HG03354 (cell line): ENCODE measurements at regions not wholly inside any gene's neighbourhood (a gene's known extent, or its start where the extent isn't known, plus 50 kb on each side); places are given as distances from the start of the nearest gene placed in this dataset.

Experiments used
- ATAC-seq: cut with Tn5 transposase; IDR thresholded peaks from one replicate; pipeline ENCODE4 v1.9.1; 2021; ENCODE audit warnings: mild to moderate bottlenecking; ENCODE audit not compliant: unreplicated experiment, poor library complexity, severe bottlenecking

DNA sequence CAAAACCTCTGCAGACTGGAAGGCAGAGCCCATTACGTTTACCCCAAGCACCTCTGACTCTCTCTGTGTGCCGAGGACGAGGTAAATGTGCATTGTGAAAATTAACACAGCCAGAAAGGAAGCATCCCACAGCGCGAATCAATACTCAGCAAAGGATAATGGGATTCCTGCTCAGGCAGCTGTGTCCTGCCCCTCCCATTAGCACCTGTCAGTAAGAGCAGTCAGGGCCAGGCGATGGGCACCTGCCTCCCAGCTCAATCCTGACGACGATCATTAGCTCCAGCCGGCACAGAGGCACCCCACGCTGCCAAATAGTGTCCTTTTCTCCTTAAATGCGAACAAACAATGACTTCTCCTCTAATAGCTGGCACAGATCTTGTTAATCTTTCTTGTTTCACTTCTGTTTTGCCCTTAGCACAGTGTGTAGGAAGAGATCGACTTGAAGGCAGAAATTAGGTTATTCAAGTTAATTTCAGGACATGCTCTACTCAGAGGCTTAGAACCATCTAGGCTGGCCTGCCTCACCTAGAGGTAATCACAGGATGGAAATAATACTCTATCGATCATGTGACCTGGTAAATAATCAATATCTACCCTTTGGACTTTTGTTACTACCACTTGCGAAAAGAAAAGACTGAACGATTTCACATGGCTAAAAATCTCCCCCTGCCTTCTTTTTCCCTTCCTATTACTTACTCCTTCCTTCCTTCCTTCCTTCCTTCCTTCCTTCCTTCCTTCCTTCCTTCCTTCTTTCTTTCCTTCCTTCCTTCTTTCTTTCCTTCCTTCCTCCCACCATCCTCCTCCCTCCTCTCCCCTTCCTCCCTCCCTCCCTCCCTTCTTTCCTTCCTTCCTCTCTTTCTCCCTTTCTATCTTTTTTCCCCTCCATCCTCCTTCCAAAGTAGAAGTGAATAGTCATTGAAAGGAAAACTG lies 487.9 kb upstream of the ID2 start:
- ATAC-seq = no peak

DNA sequence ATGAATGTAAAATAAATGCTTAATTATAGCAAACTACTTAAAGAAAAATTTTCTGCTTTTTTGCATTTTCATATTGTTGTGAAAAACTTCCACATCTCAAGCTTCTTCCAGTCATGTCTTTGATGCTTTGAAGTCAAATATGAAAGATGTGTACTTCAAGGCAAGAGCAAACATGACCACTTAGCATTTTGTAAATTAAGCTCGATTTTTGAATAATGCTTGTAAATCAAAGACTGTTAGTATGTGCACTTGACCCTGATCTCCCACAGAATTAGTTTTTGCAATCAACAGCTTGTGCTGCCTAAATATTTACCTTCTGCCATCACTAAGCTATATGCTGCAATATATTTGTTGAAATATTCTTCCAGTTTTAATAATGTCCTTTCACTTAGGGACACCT lies 486.1 kb upstream of the ID2 start:
- ATAC-seq = no peak

DNA sequence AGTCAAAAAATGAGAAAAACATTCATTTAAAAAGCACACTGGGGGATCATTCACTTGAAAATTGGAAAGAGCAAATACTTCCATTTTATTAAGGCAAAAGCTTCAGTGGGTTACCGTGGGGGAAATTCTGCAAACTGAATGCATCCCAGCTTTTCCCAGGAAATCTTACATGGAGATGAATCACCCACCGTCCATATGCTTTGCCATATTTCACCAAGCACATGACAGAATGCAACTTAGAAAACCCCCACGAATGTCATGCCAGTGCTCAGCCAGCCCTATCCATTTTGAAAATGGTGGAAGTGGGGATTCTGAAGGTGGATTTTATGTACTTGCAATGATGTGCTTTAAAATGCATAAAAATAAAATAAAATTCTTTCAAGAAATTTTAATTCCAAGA lies 485.5 kb upstream of the ID2 start:
- no peak for ATAC-seq

DNA sequence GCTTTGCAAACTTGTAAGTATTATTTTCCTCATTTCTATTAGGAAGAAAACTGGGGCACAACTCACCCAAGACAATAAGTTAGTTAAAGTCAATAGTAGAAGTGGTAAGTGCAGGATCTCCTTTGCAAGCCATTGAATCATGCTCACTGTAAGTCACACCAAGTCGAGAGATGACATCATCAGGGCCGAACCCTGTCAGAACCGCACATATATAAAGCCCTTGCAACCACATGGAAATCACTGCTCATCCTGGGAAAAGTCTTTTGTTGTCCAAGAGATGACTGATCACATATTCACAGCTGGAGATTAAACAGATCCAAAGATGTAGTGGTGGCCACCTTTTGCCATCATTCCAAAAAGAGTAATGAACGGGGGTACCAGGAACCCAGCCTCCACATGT lies 484.8 kb upstream of the ID2 start:
- no peak for ATAC-seq

DNA sequence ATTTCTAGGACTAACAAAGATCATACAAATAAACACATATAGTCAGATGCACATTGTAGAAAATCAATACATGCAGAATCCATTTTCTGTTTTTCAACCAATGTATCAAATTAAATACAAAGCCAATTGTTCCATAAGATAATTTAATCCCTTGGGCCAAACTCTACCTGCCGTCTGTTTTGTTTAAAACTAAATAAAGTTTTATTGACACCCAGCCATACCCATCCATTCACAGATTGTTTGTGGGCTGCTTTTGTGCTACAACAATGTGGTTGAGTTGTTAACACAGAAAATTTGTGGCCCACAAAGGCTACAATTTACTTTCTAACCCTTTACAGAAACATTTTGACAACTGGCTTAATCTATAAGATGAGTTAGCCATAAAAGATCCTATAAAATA lies 484.0 kb upstream of the ID2 start:
- no peak for ATAC-seq

DNA sequence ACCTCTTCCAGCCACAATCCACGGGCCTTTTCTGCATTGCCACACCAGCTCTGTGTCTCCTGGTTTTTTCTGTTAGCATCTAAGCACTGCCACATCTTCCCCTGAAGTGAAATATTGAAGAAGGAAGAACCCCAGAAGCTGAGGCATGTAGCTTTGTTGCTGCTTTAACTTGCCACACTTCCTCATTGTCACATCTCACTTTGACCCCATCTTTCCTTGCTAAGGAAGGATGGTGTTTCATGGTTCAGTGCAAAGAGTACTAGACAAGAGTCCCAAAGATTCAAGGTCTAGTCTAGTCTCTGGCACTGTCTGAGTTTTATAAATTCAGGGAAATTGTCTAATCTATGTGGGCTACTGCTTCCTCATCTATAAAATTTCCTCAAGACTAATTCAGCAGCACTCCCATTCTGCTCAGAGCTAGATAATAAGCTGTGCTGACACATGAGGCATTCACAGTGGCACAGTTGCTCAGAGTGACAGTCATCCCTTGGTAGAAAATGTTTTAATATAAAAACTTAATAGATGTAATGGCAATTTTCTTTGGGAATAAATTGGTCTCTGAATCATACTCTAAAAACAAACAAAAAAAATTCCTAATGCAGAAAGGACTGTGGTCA lies 483.0 kb upstream of the ID2 start:
- ATAC-seq = no peak

DNA sequence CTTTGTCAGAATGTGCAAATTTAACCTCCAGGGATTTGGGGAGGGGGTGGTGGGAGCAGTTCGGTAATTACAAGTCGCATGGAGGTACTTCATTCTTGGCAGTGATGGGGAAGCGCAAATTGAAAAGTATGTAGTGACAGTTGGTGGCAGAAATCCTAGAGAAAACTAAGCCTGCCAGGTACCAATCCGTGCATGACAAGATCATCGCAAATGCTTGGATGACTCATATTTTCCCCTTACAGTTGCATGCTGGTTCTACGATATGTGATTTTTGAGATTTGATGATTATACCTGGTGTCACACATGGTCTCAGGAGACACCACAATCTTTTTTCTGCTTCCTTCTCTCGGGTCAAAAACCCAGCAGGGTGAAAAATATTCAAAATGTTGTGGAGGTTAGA lies 479.7 kb upstream of the ID2 start:
- peak; percentile 85 for ATAC-seq

DNA sequence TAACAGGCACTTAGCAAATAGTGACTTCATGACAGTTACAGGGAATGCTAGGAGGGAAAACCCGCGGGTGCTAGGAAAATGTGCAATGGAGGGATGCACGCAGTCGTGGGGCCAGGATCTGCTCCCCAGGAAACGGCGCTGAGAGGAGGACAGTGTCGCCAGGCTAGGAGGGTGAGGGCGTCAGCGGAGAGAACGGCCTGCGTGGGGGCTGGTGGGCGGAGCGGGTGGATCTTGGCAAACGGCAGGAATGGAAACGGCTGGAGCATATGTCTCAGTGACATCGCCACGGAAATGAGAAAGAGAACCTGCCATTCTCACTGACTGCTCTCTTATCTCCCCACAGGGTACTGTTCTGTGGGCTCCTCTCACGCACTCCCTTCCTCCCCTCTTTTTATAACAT lies 478.5 kb upstream of the ID2 start:
- ATAC-seq = no peak

DNA sequence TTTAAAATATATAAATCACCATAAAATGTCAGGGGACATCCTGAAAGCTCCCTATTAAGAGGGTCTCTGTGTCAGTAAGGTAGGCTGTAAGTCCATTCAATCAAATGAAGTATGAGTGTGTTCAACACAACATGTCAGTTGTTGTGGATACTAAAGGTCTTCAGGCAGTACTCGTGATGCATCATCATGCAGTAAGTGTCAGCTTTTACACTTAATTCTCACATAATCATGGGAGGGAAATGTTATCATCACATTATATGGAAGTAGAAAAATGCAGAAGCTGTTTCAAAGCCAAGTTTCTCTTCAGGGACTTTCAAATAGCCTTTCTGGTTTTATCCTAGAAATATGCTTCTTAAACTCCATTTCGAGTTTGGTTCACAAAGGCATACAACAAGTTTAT lies 477.1 kb upstream of the ID2 start:
- ATAC-seq = no peak

DNA sequence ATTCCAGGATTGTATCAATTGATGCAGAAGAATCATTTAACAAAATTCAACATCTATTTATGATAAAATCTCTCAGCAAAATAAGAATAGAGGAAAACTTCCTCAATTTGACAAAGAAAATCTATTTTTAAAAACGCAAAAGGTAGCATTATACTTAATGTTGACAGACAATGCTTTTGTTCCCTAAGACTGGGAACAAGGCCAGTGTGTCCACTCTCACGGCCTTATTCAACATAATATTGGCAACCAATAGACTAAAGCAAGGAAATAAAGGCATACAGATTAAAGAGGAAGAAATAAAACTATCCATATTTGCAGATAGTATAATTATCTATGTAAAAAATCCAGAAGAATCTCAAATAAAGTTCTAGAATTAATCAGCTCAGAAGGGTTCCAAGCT lies 472.4 kb upstream of the ID2 start:
- ATAC-seq = no peak

DNA sequence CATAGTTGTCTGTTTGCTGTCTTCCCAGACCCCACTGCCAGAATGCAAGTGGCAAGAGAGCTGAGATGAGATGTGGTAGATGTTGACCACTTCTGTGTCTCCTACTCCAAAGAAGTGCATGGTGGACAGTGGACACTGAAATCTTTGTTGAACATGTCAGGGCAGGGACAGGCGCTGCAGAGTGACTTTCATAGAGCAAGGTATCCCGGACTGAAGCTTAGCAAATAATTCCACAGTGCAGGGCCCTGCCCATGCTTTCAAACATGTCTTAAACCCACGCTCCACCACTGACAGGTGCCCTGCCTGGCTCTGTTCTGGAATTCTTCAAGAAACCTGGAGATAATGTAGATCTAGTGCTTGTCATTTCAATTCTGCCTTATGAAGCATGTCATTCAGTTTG lies 470.5 kb upstream of the ID2 start:
- no peak for ATAC-seq

DNA sequence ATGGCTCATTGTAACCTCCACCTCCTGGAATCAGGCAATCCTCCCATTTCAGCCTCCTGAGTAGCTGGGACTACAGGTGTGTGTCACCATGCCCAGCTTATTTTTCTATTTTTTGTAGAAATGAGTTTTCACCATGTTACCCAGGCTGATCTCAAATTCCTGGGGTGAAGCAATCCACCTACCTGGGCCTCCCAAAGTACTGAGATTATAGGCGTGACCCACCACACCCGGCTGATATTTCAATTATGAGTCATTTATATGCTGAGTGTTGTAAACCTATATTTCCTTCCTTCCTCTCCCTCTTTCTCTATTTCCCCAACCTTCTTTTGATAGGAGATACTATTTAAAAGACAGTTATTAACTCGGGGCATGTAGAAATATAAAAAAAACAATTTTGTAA lies 469.6 kb upstream of the ID2 start:
- no peak for ATAC-seq

DNA sequence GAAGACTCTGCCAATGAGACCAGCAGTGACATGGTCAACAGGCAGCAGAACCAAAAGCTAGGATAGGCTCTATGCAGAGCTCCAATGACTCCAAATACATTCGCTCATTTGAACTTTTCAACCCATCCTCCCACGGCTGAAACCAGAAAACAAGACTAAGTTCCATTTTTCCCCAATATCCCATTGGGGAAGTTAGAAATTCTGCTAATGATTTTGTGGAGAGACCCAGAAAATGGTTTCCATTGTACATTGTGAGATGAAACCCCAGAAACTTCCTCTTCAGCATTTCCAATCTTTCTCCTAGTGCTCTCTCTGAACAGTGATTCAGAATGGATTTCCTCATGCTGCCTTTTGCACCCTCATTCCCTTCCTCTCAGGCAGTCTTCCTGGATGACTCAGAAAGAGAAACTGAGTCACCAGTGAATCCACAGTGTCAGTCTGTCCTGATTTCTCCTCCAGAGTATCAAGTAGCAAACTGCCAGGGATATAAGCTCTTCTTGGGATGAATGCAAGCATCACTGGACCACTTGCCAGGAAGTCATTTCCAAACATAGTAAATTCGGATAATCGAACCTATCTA lies 467.7 kb upstream of the ID2 start:
- ATAC-seq = no peak

DNA sequence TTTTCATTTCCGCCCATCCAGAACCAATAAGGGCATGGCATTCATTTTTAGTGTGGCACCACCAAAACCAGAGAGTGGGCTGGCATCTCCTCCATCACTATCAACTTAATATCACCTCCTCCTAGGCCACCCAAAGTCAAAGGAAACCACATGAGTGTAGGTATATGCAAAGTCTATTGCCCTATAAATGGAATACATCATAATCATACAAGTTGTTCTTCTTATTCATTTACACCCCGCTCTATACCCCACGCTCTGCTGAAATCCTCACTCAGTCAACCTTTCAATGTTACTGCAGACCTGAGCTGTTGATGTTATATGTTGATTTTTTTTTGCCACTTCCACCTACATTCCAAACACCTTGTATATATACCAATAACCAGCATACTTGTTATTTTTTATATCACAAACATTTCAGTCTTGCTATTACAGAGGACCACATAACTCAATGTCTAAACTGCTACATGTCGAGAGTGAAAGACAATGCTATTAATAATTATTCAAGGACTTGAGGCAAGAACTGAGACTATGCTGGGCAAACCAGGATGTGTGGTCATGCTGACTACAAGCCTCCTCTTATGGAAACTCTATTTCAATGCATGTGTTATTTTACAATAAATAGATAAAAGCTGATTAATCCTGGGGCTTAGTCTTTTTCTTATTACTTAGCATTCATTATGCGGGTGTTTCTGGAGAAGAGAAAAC lies 466.5 kb upstream of the ID2 start:
- peak; percentile 96 for ATAC-seq

DNA sequence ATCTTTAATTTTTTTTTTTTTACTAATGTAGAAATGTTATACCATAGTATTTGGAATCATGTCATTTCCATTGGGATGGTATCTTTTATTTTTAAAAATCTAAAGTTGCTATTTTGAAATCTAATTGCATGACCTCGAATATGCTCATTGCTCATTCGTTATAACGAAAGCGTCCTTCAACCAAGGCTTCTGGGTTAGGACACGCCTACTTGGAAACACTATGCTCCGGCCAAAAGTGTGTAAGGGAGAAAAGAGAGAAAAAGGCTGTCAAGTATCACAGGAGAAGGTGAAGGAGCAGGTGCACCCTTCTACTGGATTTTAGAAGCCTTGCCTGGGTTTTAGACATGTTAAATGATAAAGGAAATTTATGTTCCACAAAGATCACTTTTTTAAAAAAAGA lies 465.9 kb upstream of the ID2 start:
- no peak for ATAC-seq

DNA sequence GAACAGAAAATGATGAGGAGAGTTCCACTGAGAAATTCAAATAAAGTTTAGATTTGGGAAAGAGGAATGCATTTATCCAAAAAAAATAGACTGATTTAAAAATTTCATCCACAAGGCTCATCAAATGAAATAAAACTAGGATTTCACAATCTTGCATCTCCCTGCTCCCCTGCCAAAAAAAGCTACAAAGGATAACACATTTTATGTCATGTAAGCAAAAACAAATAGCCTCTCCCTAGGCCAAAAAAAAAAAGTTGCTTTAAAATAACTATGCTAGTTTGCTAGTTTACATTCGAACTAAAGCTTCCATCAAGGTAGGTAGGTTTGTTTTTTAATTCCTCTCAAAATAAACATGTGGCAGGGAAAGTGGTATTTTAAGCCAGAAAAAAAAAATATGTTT lies 465.5 kb upstream of the ID2 start:
- no peak for ATAC-seq

DNA sequence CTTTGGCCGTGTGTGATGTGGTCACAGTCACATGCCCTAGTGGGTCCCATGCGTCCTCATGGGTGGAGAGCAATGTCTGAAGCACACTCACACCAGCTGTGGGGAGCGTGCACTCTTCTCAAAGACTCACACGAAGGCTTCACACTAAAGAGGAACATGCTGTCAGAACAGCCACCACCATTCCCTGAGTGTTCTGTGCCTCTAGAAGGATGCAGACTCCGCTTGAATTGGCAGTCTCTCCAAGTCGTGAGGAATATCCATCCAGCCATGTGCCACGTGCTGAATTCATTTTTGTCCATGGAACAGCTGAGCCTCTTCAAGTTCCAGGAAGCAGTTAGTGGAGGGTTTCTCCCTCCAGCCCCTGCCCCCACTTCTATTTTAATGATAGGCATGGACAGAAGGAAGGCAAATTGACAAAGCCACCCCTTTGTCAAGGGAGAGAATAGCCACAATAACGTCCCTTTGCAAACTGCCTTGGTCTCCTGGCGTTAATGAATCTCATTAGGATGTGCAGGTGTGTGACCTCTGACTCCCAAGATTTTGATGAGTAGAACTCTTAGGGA lies 464.3 kb upstream of the ID2 start:
- ATAC-seq = no peak

DNA sequence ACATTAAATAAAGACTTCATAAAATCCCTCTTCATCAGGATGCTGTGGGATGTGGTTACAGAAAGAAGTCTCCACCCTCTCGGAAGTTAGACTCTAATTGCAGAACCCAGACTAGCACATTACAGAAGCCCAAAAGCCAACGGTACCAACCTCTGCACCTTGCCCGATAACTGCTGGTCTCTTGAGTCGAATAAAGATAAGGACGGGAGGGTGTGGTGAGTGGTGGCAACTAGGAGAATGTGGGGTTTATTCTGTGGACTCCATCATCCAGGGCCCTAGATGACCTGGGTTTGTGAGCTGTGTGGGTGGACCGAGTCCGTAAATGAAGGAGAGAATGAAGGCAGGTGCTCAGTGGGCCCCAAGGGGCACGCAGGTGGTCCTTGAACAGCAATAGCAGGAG lies 462.8 kb upstream of the ID2 start:
- ATAC-seq = no peak

DNA sequence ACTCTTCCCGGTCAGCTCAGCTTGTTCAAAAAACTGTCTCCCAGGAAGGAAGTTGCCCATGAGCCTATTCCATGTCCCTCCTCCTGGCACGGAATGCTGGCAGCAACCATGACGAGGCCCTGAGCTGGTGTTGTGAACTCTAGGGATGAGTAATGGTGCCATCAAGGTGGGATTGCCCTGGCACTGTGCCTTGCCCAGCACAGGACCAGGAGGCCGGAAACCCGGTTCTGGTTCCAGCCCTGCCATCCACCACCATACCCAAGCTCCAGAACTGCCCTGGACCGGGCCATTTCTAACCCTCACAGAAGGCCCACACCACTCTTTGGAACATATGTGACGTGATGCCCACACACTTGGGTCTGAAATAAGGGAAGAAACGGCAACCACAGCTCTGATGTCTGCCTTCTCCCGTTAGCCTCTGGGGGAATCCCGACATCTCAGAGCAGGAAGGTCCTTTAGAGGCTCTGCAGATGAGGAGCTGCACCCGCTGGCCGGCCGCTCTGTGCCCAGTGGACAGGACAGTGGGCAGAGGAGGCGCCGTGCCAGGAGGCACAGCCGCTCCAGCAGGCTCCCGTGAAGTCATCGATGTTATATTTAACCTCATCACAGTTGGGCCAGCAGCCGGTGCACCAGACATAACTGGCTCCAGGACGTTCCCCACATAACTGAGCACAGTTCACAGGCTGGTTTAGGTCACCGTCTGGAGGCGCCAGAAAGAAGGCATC lies 462.1 kb upstream of the ID2 start:
- no peak for ATAC-seq
